Activated CD8-positive, alpha-beta memory T cell treated with anti-CD3 and anti-CD28 coated beads for 4 hours (primary cell): ENCODE measurements at regions not wholly inside any gene's neighbourhood (a gene's known extent, or its start where the extent isn't known, plus 50 kb on each side); places are given as distances from the start of the nearest gene placed in this dataset.
"Not testable (repeated sequence)": the region's sequence is repeated elsewhere in the genome, so short reads cannot be mapped to it uniquely, and the experiment has no call there.

ENCODE experiments used
- DNase-seq, 2 donors: peaks; one replicate each; pipeline ENCODE4 v3.0.0-alpha.2; 2020; ENCODE audit warnings: low read depth in 2 of 2

- DNase-seq, result no peak
Observed at GRCh38 chr2:84217456-84217855, 241.6 kb downstream of the SUCLG1 start.

DNA sequence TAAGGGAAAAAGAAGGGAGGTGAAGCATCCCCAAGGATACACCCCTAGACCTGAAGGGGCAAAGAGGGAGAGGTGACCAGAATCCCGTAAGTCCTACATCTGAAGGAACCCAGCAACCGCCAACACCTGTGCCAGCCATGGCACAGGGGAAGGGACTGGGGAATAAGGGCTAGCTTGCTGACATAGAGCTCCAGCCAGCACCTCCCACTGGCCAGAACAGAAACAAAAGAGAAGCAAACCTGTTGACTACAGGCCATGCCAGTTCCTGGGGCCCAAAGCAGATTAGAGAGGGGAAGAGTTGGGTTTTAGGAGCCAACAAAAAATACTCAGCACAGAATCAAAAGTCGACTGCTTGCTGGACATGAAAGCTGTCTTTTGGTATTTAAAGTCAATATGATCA is 244.6 kb downstream of the SUCLG1 start:
- no peak for DNase-seq

- DNase-seq, result no peak
Observed at GRCh38 chr2:84212611-84213314, 246.3 kb downstream of the SUCLG1 start.

GRCh38 chr2:84209941-84210340 is 249.1 kb downstream of the SUCLG1 start:
- DNase-seq, result no peak

DNA sequence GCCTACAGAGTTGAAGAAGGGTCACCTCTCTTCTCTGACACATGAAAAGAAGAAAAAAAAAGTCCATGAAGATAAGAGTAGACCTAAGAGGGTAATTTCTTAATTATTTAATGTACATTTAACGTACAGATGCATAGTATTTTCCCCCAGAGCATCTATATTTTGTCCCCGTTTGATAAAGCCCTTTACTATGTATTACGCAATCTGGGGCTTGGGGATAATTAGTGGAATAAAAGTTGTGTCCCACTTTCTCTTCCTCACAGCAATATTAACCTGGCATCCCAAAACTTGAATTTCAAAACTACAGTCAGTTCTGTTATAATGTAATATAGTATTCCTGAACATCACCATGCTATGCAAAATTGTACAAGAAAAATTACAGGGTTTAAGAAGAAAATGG is 254.1 kb downstream of the SUCLG1 start:
- no peak for DNase-seq

DNA sequence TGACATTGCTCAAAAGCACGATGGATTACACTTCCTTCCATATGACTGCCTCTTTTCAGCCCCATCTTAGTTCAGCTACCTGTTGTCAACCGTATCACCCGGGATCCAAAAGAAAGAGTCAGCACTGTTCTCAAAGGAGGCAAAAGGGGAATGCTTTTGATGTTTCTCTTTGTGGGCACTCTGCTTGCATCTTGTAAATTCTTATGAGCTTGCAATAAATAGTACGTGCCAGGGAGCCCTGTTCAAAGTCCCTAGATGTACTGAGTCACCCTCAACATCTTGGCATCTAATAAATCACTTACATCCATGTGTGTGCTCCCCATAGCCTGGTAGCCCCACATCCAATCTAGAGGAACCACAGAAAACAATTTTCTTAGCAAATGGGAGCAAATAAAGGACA is 256.9 kb downstream of the SUCLG1 start:
- no peak for DNase-seq

GRCh38 chr2:84201158-84201557 is 257.9 kb downstream of the SUCLG1 start:
- no peak for DNase-seq

GRCh38 chr2:84197901-84198300 is 261.2 kb downstream of the SUCLG1 start:
- DNase-seq, result no peak

DNA sequence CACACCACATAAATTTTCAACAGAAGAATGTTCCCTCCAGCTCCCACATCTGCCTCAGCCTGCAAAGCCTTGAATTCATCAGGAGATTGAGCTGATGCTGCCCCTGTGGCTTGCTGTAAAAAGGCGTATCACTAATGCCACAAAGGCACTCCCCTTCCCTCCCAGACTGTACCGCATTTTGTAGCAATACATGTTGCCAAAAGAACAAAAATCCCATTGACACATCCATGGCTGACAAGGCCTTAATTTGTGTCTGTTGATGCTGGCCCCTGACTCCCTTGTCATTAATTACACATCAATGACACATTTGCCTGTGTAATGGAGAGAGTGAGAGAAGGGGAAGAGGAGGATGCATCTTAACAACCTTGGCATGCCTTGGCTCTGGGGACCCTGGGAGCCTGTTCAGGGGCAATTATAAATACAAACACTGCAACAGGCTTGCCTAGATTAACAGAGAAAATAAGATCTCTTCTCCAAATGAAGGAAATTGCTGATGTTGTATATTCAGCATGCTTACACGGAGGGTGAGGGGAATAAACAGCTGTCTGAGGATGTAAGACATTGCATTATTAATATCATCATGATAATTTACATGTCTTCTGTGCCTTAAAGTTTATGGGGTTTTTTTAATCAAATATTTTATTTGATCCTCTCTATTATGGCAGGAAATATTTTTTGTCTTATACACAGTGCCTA is 264.0 kb downstream of the SUCLG1 start:
- no peak for DNase-seq

GRCh38 chr2:84194181-84194580 is 264.9 kb downstream of the SUCLG1 start:
- no peak for DNase-seq

GRCh38 chr2:84187258-84187657 is 271.8 kb downstream of the SUCLG1 start:
- DNase-seq, result no peak

GRCh38 chr2:84181927-84182326 is 277.2 kb downstream of the SUCLG1 start:
- DNase-seq, result no peak

DNA sequence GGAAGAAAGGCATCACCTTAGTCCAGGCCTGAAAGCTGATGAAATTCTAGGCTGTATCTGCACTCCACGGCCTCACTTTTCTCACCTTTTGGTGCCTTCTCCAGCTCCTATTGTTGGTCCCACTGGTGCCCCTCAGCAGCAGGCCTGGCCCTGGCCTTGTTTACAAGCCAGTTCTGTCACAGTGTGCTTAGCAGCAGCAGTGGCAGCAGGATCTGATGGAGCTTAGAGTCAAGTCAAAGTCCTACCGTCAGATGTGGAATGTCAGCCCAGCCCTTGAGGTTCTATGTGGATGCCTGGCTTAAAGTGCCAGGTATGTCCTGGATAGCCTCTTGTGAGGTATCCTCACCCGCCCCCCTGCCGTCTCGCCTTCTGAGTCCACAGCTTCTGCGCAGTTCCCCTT is 281.3 kb downstream of the SUCLG1 start:
- no peak for DNase-seq

- no peak for DNase-seq
Observed at GRCh38 chr2:84175970-84176369, 283.1 kb downstream of the SUCLG1 start.

DNA sequence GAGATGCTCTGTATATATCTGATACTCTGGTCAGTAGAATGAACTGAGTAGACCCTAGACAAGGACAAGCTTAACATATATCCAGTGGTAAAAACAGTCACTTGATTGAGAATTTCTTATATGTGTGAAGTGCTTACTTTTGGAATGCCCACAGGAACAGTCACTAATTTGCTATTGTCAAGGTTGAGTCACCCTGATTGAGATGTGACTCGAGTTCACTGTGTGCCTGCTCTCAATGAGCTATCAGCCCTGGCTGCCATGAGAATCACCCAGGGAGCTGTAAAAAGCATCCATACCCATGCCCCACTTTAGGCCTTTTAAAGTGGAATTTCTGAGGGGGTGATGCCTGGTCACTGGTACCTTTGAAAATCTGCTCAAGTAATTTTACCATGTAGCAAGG is 283.7 kb downstream of the SUCLG1 start:
- no peak for DNase-seq

- DNase-seq, result no peak
Observed at GRCh38 chr2:84173041-84173440, 286.0 kb downstream of the SUCLG1 start.

- DNase-seq, result no peak
Observed at GRCh38 chr2:84170979-84171378, 288.1 kb downstream of the SUCLG1 start.

DNA sequence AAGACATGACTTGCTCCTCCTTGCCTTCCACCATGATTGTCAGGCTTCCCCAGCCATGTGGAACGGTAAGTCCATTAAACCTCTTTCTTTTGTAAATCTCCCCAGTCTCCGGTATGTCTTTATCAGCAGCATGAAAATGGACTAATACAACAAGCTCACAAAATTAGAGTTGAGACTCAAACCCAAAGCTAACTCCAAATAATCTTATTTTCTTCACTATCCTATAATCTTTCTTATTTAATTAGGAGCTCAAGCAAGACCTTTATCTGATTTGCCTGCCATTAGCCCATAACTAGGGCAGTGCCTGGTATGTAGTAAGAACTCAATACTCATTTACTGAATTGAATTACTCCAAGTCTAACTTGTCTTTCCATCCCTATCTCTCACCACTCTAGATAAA is 289.2 kb downstream of the SUCLG1 start:
- DNase-seq, result no peak

- DNase-seq, result not testable (repeated sequence)
Observed at GRCh38 chr2:84168552-84168951, 290.5 kb downstream of the SUCLG1 start.

DNA sequence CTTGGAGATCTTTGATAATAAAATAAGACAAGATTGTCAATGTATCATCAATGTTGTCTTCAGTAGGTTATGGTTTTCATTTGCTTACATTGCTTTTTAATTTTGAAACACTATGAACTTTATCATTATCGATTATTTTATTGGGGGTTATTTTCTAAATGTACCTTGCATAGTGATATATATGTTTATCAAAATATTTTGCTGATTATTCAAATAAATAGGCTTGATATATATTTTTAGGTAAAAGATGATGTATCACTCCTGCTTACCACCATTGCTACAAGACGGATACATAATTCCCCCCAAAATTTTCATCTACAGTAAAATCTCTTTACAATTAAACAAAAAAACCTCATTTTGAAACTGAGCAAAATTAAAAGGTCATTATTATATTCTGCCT is 293.8 kb downstream of the SUCLG1 start:
- DNase-seq, result no peak

DNA sequence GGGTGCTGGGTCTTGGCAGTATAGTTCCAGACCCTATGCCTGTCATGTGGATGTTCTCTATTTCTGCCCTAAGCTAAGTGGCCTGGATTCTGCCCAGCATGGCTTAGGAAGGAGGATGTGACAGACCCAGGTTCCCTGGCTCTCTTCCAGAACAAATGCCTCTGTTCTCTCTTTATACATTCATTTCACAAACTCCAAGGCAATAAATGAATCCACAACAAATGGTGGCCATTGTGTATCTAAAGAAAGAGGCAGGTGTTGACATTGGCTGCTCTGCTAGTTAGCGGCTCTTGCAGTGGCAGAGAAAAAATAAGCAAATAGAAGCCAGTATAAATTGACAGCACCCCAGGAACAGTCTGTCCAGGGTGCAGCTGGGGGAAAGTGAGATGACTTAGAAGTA is 298.6 kb downstream of the SUCLG1 start:
- no peak for DNase-seq

DNA sequence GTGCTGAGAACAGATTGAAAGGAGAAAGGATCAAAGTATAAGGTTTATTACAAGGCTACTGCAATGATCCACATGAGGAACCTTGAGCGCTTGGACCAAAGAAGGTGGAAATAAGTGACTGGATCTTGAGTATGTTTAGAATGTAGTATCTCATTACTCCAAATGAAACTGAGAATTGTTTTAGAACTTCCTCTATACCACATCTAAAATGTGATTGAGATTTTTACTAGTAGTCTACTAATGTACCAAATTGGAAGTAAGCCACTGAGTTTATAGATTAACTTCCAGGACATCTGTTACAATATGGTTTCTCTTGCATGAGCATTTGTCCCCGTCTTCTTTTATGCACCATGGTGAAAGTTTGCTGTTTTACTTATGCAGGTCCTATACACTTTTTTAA is 300.5 kb downstream of the SUCLG1 start:
- DNase-seq, result no peak

DNA sequence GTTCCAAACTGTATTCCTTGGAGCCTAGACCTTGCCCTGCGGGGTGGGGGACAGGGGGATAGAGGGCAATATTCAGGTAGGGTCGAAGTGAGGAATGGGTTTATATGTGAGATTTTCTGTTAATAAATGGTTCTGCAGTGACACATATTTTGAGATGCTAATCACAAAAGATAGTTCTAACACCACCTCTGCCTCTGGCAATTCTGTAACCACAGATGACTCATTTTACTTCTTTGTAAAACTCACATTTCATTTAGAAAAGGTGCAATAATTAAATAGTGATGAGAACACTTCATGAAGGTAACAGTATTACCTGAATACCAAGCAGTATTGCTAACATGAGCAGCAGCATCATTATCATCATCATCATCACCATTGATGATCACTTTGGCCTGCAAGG is 306.6 kb downstream of the SUCLG1 start:
- DNase-seq, result no peak

DNA sequence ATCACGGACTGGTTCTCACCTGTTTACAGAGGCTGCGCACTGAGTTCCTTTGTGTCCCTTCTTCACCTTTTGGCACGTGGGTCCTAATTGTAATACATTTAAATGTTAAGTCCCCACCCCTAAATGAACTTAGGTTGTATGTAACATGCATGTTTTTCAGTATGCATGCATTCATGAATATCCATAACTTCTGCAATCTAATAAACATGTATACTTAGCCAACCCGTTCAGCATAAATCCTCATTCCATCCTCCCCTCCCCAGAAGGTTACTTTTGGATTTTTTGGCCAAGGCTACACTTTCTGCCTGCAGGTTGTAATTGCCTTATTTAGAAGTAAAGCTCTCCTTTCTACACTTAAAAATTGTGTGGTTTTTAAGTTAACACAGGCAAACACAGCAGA is 314.7 kb downstream of the SUCLG1 start:
- DNase-seq, result no peak
